SIG-M5 treated with dmso at 0.1 percent for 504 hours (cell line): ENCODE measurements at regions not wholly inside any gene's neighbourhood (a gene's known extent, or its start where the extent isn't known, plus 50 kb on each side); places are given as distances from the start of the nearest gene placed in this dataset.
A peak's percentile ranks its signal among the peaks of the same experiment; 100 is the strongest.

ENCODE experiments used
- DNase-seq: peaks from one replicate; lab custom pipeline; 2025; ENCODE audit not compliant: unreplicated experiment; lab: John Stamatoyannopoulos, UW

GRCh38 chr7:35399840-35400239 lies 145.9 kb upstream of the TBX20 start:
- DNase-seq: no peak

DNA sequence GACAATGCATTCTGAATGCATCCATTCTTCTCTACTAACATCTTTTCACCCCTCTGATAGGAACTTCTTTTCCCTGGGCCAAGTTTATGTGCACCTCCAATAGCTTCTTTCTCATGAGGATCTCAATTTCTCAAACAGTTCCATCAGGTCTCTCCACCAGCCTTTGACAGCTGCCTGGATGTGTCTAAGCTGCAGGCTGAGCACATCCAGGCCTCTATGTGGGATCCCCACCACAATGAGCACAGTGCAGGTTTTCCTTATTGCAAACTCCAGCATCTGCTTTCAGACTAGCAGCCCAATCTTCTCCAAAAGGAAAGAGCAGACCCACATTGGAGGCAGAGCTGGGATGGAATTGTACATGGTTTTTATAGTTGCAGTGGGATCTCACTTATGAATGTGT lies 145.3 kb upstream of the TBX20 start:
- no peak for DNase-seq

- DNase-seq: no peak
Observed at GRCh38 chr7:35398518-35398917, 144.6 kb upstream of the TBX20 start.

DNA sequence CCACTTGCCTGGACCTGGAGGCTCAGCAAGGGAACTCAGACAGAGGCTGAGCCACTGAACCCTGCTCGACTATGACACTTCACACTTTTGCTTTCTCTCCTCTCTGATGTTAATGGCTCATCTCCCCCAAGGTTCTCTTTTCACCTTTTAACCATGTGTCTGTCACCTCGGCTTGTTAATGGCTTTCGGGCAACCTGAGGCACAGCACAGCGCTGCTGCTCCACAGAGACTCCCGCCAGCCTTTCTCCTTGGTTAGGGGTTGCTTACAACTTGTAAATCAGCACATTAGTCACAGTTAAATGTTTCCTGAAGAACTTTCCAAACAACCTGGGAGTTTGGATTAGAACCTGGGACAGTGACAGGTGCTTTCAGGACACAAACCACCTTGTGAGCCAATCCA lies 136.2 kb upstream of the TBX20 start:
- no peak for DNase-seq

DNA sequence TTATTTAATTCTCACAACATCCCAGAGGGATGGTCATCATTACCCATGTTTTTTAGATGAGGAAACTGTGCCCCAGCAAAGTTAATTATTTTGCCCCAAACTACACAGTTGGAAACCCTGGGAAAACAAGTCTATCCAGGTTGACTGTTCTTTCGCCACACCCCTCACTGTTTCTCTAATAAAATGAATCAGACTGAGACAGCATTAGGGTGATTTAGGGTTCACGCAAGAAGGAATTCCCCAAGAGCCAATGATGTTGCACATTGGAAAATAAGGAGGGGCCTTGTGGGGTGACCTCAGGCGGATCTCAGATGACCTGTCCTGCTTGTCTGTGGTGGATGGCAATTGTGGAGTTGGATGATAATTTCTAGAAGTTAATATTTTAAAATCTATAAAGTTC lies 135.7 kb upstream of the TBX20 start:
- no peak for DNase-seq

DNA sequence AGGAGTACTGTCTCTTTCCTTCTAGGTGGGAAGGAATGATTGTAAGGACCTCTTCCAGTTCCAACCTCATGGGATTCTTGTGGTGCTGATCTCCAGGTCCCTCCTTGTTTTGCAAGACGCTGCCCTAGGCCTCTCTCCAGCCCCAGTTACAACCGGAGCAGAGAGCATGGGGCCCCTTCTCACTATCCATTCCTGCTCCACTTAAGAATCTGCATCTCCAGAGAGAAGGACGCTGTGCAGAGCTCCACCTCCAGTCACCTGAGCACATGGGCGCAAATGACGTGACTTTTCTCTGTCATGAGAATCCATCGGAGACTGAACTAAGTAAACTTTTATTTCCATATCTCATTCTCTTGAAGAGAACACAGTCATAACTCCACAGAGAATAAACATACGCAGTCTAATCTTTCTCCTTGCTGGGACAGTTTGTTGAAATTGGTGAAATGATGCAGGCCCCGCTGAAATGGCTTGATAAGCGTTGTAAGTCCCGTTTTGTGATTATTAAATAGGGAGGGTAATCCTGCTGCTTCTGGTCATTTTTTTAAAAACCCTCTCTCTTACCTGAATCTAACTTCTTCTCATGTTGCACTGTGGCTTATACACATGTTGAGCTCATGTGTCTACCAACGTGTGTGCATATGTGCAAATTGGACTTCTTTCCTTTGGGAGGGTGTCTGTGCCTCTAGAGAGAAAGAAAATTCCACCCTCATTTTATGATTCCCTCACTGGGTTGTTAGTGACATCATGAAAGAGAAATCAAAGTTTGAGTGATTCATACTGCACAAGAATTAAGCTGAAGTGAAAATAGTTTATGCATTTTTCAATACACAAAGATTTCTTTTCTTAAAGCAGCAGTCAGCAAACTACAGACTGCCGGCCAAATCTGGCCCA lies 133.2 kb upstream of the TBX20 start:
- DNase-seq: no peak

- no peak for DNase-seq
Observed at GRCh38 chr7:35386082-35386815, 132.3 kb upstream of the TBX20 start.

- no peak for DNase-seq
Observed at GRCh38 chr7:35384761-35385700, 131.1 kb upstream of the TBX20 start.

DNA sequence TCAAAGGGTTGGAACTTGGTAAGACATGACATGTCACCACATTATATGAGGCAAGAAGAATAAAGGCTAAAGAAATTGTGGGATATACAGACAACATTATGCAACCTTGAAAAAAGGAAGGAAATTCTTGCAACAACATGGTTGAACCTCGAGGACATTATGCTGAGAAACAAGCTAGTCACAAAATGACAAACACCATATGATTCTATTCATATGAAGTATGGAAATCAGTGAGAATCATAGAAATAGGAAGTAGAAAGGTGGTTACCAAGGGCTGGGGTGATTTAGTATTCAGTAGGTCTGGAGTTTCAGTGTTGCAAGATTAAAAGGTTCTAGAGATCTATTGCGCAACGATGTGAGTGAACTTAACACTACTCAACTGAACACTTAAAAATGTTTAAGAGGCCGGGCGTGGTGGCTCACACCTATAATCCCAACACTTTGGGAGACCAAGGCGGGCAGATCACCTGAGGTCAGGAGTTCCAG lies 126.9 kb upstream of the TBX20 start:
- peak; percentile 93 for DNase-seq

DNA sequence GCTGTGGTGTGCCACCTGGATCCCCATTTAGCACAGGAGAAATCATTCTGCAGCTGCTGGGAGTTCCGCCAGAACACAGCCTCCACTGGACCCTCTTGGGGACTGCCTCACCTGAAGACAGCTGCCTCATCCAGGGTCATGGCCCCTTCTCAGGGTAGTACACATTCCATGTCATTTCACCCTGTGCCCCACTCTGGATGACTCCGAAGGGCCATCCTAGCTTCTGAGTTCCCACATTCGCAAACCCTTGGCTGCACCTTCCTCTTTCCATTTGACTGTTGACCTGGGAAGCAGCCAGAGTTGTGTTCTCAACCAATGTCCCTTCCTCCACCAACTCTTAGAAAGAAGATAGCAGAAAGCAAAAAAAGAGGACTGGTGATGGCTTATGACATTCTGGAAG lies 125.6 kb upstream of the TBX20 start:
- DNase-seq: no peak

DNA sequence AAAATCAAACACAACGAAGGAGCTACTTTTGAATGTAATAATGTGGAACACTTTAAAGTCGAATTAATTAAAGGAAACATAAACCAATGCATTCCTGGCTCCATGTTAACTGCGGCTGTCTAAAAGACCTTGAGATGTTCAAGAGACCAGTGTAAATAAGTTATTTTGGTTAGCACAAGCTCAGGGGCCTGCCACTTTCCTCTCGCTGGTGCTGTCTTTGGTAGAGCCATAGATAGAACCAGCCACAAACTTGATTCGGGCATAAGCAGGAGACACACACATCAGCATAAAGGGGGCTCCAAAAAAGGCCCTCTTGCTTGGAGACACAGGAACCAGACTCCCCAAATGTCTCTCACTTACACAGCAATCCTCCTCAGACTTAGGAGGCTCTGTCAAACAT lies 121.6 kb upstream of the TBX20 start:
- DNase-seq: no peak

DNA sequence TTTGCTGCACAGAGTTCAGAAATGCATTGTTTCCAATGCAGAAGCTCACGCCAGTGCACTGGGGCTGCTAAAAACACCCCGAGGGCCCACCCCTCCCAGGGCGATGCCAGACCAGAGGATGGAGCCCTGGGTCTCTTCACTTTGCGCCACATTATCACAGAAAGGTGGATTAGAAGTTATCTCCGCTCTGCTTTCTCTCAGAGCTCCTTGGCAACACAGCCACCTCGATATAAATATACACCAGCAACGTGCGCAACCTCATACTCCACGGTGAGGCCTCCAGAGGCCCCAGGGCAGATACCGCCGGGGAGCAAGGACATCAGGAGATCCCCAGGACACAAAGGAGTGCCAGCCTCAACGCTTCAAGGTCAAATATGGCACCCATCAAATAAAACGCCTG lies 121.0 kb upstream of the TBX20 start:
- DNase-seq: no peak

- DNase-seq: no peak
Observed at GRCh38 chr7:35371221-35371620, 117.3 kb upstream of the TBX20 start.

- DNase-seq: no peak
Observed at GRCh38 chr7:35370687-35371086, 116.8 kb upstream of the TBX20 start.

DNA sequence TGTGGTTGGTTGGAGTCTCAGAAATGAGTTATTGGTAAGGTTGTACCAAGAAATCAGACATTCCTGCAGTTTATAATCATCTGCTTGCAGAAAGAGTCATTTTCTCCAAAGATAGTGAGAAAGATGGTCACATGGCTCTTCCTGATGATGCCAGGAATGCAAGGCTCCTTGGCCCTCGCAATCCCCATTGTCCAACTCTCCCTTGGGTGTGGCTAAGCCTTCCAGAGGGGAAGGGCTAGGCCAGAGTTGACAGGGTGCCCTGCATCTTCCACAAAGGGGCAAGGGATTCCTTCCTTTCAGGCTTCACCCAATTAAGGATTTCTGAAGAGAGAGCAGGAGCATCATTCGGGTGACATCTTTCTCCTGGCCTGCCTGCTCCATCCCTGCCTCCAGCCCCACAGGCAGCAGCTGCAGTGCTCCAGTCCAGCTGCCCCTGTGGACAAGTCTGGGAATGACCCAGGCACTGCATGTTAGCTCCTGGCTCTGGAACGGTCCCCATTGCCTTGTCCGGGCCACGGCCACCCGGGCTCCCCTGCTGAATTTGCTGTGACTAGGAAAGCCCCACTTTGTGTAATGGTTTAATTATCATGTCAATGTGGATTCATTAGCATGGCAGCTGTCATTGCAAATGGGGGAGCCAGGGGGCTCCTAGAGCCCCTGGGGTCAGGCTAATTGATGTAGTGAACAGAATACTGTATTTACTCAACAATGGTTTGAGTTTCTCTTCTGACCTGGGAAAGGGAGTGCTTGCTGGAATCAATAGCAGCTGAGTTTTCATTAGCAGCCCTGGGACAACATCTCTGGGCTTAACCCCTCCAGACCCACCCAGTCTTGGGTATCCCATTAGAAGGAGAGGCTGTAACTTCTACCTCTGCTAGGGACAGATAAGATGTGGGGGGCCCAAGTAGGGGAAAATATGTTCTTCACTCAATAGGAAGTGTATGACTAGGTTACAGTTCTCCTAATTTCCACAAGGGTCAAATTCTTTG lies 112.6 kb upstream of the TBX20 start:
- DNase-seq: no peak

DNA sequence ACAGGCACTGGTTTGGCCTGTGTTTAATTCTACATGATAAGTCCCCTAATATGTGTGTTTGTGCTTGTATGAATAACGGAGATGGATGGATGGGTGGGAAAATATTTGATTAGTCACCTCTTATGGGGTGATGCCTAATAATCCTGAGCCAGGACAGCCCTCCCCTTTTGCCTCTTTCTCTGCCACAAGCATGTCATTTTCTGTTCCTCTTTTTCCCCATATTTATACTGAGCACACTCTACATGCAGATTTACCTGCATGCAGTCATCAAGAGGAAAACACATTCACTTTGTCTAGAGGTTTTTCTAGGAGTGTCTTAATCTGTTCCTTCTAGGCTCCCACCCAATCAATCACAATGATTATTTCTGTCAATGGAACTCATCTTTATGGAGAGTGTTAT lies 111.6 kb upstream of the TBX20 start:
- no peak for DNase-seq

DNA sequence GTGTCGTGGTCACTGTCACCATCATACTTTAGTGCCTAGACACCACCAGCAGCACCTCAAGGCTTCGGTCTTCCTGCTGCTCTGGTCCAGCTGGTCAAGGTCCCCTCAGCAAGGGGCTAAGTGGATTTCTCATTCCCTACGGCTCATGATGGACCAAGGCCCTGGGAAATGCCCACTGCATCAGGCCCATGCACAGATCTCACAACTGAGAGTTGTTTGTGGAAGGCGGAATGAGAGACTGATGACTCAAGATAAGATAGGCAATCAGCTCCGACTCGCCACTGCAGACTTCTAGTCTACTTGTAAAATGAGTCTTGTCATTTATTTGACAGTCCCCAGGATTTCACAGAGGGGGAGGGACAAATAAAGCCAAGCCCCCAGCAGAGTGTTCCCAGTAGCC lies 108.4 kb upstream of the TBX20 start:
- no peak for DNase-seq

- no peak for DNase-seq
Observed at GRCh38 chr7:35359423-35359822, 105.5 kb upstream of the TBX20 start.

DNA sequence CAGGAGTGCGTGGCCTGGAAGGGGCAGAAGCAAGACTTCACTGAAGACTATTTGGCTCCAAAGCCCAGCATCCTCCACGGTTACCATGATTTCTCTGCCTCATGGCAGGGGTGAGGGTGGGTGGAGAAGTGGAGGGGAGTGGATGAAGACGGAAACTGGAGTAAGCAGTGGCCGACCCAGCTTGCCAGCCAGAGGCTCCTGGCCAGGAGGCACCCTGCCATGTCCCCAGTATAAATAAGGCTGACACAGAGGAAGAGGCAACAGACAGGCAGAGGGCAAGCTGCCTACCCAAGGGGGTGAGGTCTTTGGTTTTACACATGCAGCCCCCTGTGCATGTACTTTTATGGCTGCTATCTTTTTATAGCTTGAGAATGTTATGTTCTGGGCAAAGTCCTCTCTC lies 102.6 kb upstream of the TBX20 start:
- DNase-seq: no peak

GRCh38 chr7:35355911-35356310 lies 102.0 kb upstream of the TBX20 start:
- DNase-seq: no peak
